ENCODE measurements at regions not wholly inside any gene's neighbourhood (a gene's known extent, or its start where the extent isn't known, plus 50 kb on each side); places are given as distances from the start of the nearest gene placed in this dataset.
"Not testable (repeated sequence)": the region's sequence is repeated elsewhere in the genome, so short reads cannot be mapped to it uniquely, and the experiment has no call there.

GRCh38 chr5:5751987-5752386 lies 329.5 kb downstream of the ICE1 start:
- DNase-seq (ENCODE audit: low read depth in 2 of 2) = no peak

- DNase-seq (ENCODE audit: low read depth in 2 of 2) = no peak
These were observed 329.0 kb downstream of the ICE1 start for GRCh38 chr5:5751498-5751897.

- DNase-seq (ENCODE audit: low read depth in 2 of 2) = no peak
These were observed 318.9 kb downstream of the ICE1 start for GRCh38 chr5:5741418-5741817.

GRCh38 chr5:5739490-5739945 lies 317.0 kb downstream of the ICE1 start:
- DNase-seq (ENCODE audit: low read depth in 2 of 2) = no peak

GRCh38 chr5:5738797-5739489 lies 316.5 kb downstream of the ICE1 start:
- DNase-seq (ENCODE audit: low read depth in 2 of 2) = no peak

- no peak for DNase-seq (ENCODE audit: low read depth in 2 of 2)
These were observed 313.5 kb downstream of the ICE1 start for GRCh38 chr5:5736007-5736406.

- DNase-seq (ENCODE audit: low read depth in 2 of 2) = not testable (repeated sequence)
These were observed 310.6 kb downstream of the ICE1 start for GRCh38 chr5:5733058-5733457.

GRCh38 chr5:5726401-5726800 lies 303.9 kb downstream of the ICE1 start:
- no peak for DNase-seq (ENCODE audit: low read depth in 2 of 2)

- no peak for DNase-seq (ENCODE audit: low read depth in 2 of 2)
These were observed 299.4 kb downstream of the ICE1 start for GRCh38 chr5:5721881-5722280.

GRCh38 chr5:5719292-5719691 lies 296.8 kb downstream of the ICE1 start:
- DNase-seq (ENCODE audit: low read depth in 2 of 2) = no peak

- no peak for DNase-seq (ENCODE audit: low read depth in 2 of 2)
These were observed 294.2 kb downstream of the ICE1 start for GRCh38 chr5:5716665-5717064.

GRCh38 chr5:5711592-5711991 lies 289.1 kb downstream of the ICE1 start:
- DNase-seq (ENCODE audit: low read depth in 2 of 2) = no peak

- DNase-seq (ENCODE audit: low read depth in 2 of 2) = no peak
These were observed 288.6 kb downstream of the ICE1 start for GRCh38 chr5:5711112-5711511.

- no peak for DNase-seq (ENCODE audit: low read depth in 2 of 2)
These were observed 288.0 kb downstream of the ICE1 start for GRCh38 chr5:5710471-5710870.

- no peak for DNase-seq (ENCODE audit: low read depth in 2 of 2)
These were observed 286.0 kb downstream of the ICE1 start for GRCh38 chr5:5708367-5708919.

- no peak for DNase-seq (ENCODE audit: low read depth in 2 of 2)
These were observed 282.5 kb downstream of the ICE1 start for GRCh38 chr5:5705010-5705409.

- DNase-seq (ENCODE audit: low read depth in 2 of 2) = no peak
These were observed 281.9 kb downstream of the ICE1 start for GRCh38 chr5:5704352-5704751.

GRCh38 chr5:5702934-5703333 lies 280.5 kb downstream of the ICE1 start:
- DNase-seq (ENCODE audit: low read depth in 2 of 2) = no peak

- DNase-seq (ENCODE audit: low read depth in 2 of 2) = no peak
These were observed 278.1 kb downstream of the ICE1 start for GRCh38 chr5:5700549-5700948.

- no peak for DNase-seq (ENCODE audit: low read depth in 2 of 2)
These were observed 276.6 kb downstream of the ICE1 start for GRCh38 chr5:5699062-5699461.

GRCh38 chr5:5695266-5695665 lies 272.8 kb downstream of the ICE1 start:
- no peak for DNase-seq (ENCODE audit: low read depth in 2 of 2)

- no peak for DNase-seq (ENCODE audit: low read depth in 2 of 2)
These were observed 266.4 kb downstream of the ICE1 start for GRCh38 chr5:5688925-5689310.

GRCh38 chr5:5688194-5688924 lies 265.9 kb downstream of the ICE1 start:
- no peak for DNase-seq (ENCODE audit: low read depth in 2 of 2)

Measured in stimulated activated CD8-positive, alpha-beta memory T cell treated with anti-CD3 and anti-CD28 coated beads, Interleukin-15, amount 100 ng/mL, for 48 hours (primary cell).